ENCODE measurements at regions not wholly inside any gene's neighbourhood (a gene's known extent, or its start where the extent isn't known, plus 50 kb on each side); places are given as distances from the start of the nearest gene placed in this dataset.
"Not testable (repeated sequence)": the region's sequence is repeated elsewhere in the genome, so short reads cannot be mapped to it uniquely, and the experiment has no call there.

GRCh38 chr6:4449409-4449808 is 314.0 kb upstream of the ECI2 start:
- DNase-seq: no peak

GRCh38 chr6:4448841-4449240 is 313.5 kb upstream of the ECI2 start:
- DNase-seq: no peak

- DNase-seq: no peak
Observed at GRCh38 chr6:4447639-4448330, 312.4 kb upstream of the ECI2 start.

GRCh38 chr6:4446982-4447381 is 311.6 kb upstream of the ECI2 start:
- no peak for DNase-seq

- DNase-seq: no peak
Observed at GRCh38 chr6:4441981-4442434, 306.6 kb upstream of the ECI2 start.

- no peak for DNase-seq
Observed at GRCh38 chr6:4439159-4439558, 303.8 kb upstream of the ECI2 start.

- no peak for DNase-seq
Observed at GRCh38 chr6:4437342-4437741, 302.0 kb upstream of the ECI2 start.

GRCh38 chr6:4435981-4436445 is 300.6 kb upstream of the ECI2 start:
- DNase-seq: no peak

- DNase-seq: no peak
Observed at GRCh38 chr6:4434655-4435054, 299.3 kb upstream of the ECI2 start.

- DNase-seq: no peak
Observed at GRCh38 chr6:4433199-4433598, 297.8 kb upstream of the ECI2 start.

GRCh38 chr6:4426968-4427367 is 291.6 kb upstream of the ECI2 start:
- no peak for DNase-seq

GRCh38 chr6:4421837-4422236 is 286.5 kb upstream of the ECI2 start:
- DNase-seq: no peak

GRCh38 chr6:4420160-4420865 is 284.9 kb upstream of the ECI2 start:
- no peak for DNase-seq

- DNase-seq: no peak
Observed at GRCh38 chr6:4415549-4415948, 280.2 kb upstream of the ECI2 start.

- DNase-seq: not testable (repeated sequence)
Observed at GRCh38 chr6:4414078-4414477, 278.7 kb upstream of the ECI2 start.

- no peak for DNase-seq
Observed at GRCh38 chr6:4413073-4413472, 277.7 kb upstream of the ECI2 start.

GRCh38 chr6:4412488-4412887 is 277.1 kb upstream of the ECI2 start:
- no peak for DNase-seq

GRCh38 chr6:4412077-4412476 is 276.7 kb upstream of the ECI2 start:
- no peak for DNase-seq

- DNase-seq: not testable (repeated sequence)
Observed at GRCh38 chr6:4407710-4408109, 272.3 kb upstream of the ECI2 start.

GRCh38 chr6:4405621-4406212 is 270.3 kb upstream of the ECI2 start:
- no peak for DNase-seq

GRCh38 chr6:4404415-4404814 is 269.0 kb upstream of the ECI2 start:
- no peak for DNase-seq

GRCh38 chr6:4403828-4404227 is 268.5 kb upstream of the ECI2 start:
- no peak for DNase-seq

- no peak for DNase-seq
Observed at GRCh38 chr6:4403023-4403752, 267.8 kb upstream of the ECI2 start.

Data from T-helper 1 cell (primary cell).